Parathyroid adenoma (tissue), 2 donors: ENCODE measurements at regions not wholly inside any gene's neighbourhood (a gene's known extent, or its start where the extent isn't known, plus 50 kb on each side); places are given as distances from the start of the nearest gene placed in this dataset.
"Not testable (repeated sequence)": the region's sequence is repeated elsewhere in the genome, so short reads cannot be mapped to it uniquely, and the experiment has no call there.

Source experiments
- H2AFZ ChIP-seq: fragments of 300-600 bp; sonication (generic); one replicate; pipeline ENCODE4 v1.7.0; 2017; ENCODE audit warnings: antibody characterized with exemption, mild to moderate bottlenecking
- H3K27ac ChIP-seq: fragments of 300-600 bp; sonication (generic); one replicate; pipeline ENCODE4 v1.7.0; 2017
- H3K27me3 ChIP-seq: fragments of 300-600 bp; sonication (generic); one replicate; pipeline ENCODE4 v1.7.0; 2017; ENCODE audit warnings: low read length; ENCODE audit not compliant: control insufficient read depth, insufficient read depth
- H3K36me3 ChIP-seq: fragments of 300-600 bp; sonication (generic); one replicate; pipeline ENCODE4 v1.7.0; 2017; ENCODE audit warnings: low read length; ENCODE audit not compliant: control insufficient read depth, insufficient read depth
- H3K4me1 ChIP-seq: fragments of 300-600 bp; sonication (generic); one replicate; pipeline ENCODE4 v1.7.0; 2017; ENCODE audit warnings: control low read depth
- H3K4me2 ChIP-seq: fragments of 300-600 bp; sonication (generic); one replicate; pipeline ENCODE4 v1.7.0; 2017; ENCODE audit warnings: low read length
- H3K4me3 ChIP-seq: fragments of 300-600 bp; sonication (generic); one replicate; pipeline ENCODE4 v1.7.0; 2017; ENCODE audit warnings: low read depth, low read length
- H3K79me2 ChIP-seq: fragments of 300-600 bp; sonication (generic); one replicate; pipeline ENCODE4 v1.7.0; 2017; ENCODE audit warnings: control low read depth
- H3K9ac ChIP-seq: fragments of 300-600 bp; sonication (generic); one replicate; pipeline ENCODE4 v1.7.0; 2017; ENCODE audit warnings: mild to moderate bottlenecking
- H3K9me3 ChIP-seq: fragments of 300-600 bp; sonication (generic); one replicate; pipeline ENCODE4 v1.7.0; 2017; ENCODE audit warnings: low read length; ENCODE audit not compliant: control insufficient read depth
- CTCF ChIP-seq: fragments of 300-600 bp; sonication (generic); IDR thresholded peaks from one replicate; pipeline ENCODE4 v1.7.0; 2017; ENCODE audit warnings: antibody characterized with exemption, mild to moderate bottlenecking
- donor health status: primary hyperparathyroidism.

GRCh38 chr16:50448981-50449380 is 80.2 kb upstream of the BRD7 start:
- no peak for TF ChIP-seq CTCF
- no peaks in the 10 kb centered on the region for H3K9me3 ChIP-seq
- H2AFZ ChIP-seq = no peak overlapping the region
- H3K4me3 ChIP-seq = no peak overlapping the region
- no peaks in the 10 kb centered on the region for H3K79me2 ChIP-seq
- no peaks in the 10 kb centered on the region for H3K4me1 ChIP-seq
- H3K9ac ChIP-seq = no peak overlapping the region
- H3K36me3 ChIP-seq = no peaks in the 10 kb centered on the region
- no peaks in the 10 kb centered on the region for H3K27me3 ChIP-seq
- no peak overlapping the region for H3K27ac ChIP-seq
- no peak overlapping the region for H3K4me2 ChIP-seq

- no peak for TF ChIP-seq CTCF
- H3K27ac ChIP-seq = no peak overlapping the region
These were observed 79.7 kb upstream of the BRD7 start for GRCh38 chr16:50448522-50448921.

GRCh38 chr16:50447386-50447785 is 78.6 kb upstream of the BRD7 start:
- not testable (repeated sequence) for H3K27ac ChIP-seq, H3K4me3 ChIP-seq, H3K4me2 ChIP-seq, H3K9ac ChIP-seq, H3K27me3 ChIP-seq, H3K36me3 ChIP-seq, H3K4me1 ChIP-seq, H3K9me3 ChIP-seq, H3K79me2 ChIP-seq, H2AFZ ChIP-seq

More at GRCh38 chr16:50448522-50448921, 79.7 kb upstream of the BRD7 start:
- no peaks in the 10 kb centered on the region for H3K27me3 ChIP-seq
- no peak overlapping the region for H3K4me2 ChIP-seq
- no peaks in the 10 kb centered on the region for H3K9me3 ChIP-seq
- H3K36me3 ChIP-seq = no peaks in the 10 kb centered on the region
- no peaks in the 10 kb centered on the region for H3K79me2 ChIP-seq
- H2AFZ ChIP-seq = no peak overlapping the region
- H3K9ac ChIP-seq = no peak overlapping the region
- no peak overlapping the region for H3K4me3 ChIP-seq
- no peaks in the 10 kb centered on the region for H3K4me1 ChIP-seq

- H3K27me3 ChIP-seq = no peaks in the 10 kb centered on the region
- H3K27ac ChIP-seq = no peak overlapping the region
- H3K4me3 ChIP-seq = no peak overlapping the region
- H3K4me1 ChIP-seq = no peaks in the 10 kb centered on the region
- H3K4me2 ChIP-seq = no peak overlapping the region
- no peaks in the 10 kb centered on the region for H3K36me3 ChIP-seq
- no peaks in the 10 kb centered on the region for H3K9me3 ChIP-seq
- no peaks in the 10 kb centered on the region for H3K79me2 ChIP-seq
- no peak overlapping the region for H2AFZ ChIP-seq
- no peak overlapping the region for H3K9ac ChIP-seq
- TF ChIP-seq CTCF = no peak
These were observed 78.1 kb upstream of the BRD7 start for GRCh38 chr16:50446861-50447260.

- no peaks in the 10 kb centered on the region for H3K4me1 ChIP-seq
These were observed 77.1 kb upstream of the BRD7 start for GRCh38 chr16:50445621-50446555.

More at GRCh38 chr16:50445621-50446555, 77.1 kb upstream of the BRD7 start:
- Histone ChIP-seq H3K79me2 (no peaks in the 10 kb centered on the region), H3K36me3 (no peaks in the 10 kb centered on the region), H2AFZ (no peak overlapping the region), H3K4me2 (no peak overlapping the region), H3K27ac (no peak overlapping the region), H3K9ac (no peak overlapping the region), H3K27me3 (no peaks in the 10 kb centered on the region), H3K9me3 (no peaks in the 10 kb centered on the region), H3K4me3 (no peak overlapping the region)
- TF ChIP-seq CTCF = no peak
